ENCODE measurements at regions not wholly inside any gene's neighbourhood (a gene's known extent, or its start where the extent isn't known, plus 50 kb on each side); places are given as distances from the start of the nearest gene placed in this dataset.

DNA sequence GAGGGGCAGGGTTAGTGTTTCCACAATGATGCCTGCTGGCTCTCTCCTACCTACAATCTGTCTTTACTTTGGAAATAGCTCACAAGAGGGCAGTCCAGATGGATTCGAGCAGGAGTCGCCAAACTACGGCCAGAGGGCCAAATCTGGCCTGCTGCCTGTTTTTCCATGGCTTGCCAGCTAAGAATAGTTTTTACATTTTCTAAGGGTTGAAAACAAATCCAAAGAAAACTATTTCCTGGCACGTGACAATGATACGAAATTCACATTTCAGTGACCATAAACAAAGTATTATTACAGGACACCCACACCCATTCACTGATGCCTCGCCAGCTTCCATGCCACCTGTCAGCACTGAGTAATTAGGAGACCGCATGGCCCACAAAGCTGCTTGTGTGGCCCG lies 162.9 kb upstream of the WWC1 start:
- TF ChIP-seq EZH2 (conservative IDR thresholded peaks at IDR 0.05; ENCODE audit: low read depth, low read length) = no peak
- TF ChIP-seq, protein P1, sequence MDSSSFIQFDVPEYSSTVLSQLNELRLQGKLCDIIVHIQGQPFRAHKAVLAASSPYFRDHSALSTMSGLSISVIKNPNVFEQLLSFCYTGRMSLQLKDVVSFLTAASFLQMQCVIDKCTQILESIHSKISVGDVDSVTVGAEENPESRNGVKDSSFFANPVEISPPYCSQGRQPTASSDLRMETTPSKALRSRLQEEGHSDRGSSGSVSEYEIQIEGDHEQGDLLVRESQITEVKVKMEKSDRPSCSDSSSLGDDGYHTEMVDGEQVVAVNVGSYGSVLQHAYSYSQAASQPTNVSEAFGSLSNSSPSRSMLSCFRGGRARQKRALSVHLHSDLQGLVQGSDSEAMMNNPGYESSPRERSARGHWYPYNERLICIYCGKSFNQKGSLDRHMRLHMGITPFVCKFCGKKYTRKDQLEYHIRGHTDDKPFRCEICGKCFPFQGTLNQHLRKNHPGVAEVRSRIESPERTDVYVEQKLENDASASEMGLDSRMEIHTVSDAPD (CRISPR knock-in tag; IDR thresholded peaks at IDR 0.05) = no peak
- TF ChIP-seq, protein P2, sequence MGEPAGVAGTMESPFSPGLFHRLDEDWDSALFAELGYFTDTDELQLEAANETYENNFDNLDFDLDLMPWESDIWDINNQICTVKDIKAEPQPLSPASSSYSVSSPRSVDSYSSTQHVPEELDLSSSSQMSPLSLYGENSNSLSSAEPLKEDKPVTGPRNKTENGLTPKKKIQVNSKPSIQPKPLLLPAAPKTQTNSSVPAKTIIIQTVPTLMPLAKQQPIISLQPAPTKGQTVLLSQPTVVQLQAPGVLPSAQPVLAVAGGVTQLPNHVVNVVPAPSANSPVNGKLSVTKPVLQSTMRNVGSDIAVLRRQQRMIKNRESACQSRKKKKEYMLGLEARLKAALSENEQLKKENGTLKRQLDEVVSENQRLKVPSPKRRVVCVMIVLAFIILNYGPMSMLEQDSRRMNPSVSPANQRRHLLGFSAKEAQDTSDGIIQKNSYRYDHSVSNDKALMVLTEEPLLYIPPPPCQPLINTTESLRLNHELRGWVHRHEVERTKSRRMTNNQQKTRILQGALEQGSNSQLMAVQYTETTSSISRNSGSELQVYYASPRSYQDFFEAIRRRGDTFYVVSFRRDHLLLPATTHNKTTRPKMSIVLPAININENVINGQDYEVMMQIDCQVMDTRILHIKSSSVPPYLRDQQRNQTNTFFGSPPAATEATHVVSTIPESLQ (CRISPR knock-in tag; conservative IDR thresholded peaks at IDR 0.05) = no peak
- TF ChIP-seq HDAC2 (CRISPR knock-in tag; IDR thresholded peaks at IDR 0.05) = no peak
- TF ChIP-seq NFIC (IDR thresholded peaks at IDR 0.05; ENCODE audit: low read length) = no peak
- no peak for TF ChIP-seq MXI1 (IDR thresholded peaks at IDR 0.05; ENCODE audit: borderline replicate concordance, low read depth, low read length)
